ENCODE measurements at regions not wholly inside any gene's neighbourhood (a gene's known extent, or its start where the extent isn't known, plus 50 kb on each side); places are given as distances from the start of the nearest gene placed in this dataset.

DNA sequence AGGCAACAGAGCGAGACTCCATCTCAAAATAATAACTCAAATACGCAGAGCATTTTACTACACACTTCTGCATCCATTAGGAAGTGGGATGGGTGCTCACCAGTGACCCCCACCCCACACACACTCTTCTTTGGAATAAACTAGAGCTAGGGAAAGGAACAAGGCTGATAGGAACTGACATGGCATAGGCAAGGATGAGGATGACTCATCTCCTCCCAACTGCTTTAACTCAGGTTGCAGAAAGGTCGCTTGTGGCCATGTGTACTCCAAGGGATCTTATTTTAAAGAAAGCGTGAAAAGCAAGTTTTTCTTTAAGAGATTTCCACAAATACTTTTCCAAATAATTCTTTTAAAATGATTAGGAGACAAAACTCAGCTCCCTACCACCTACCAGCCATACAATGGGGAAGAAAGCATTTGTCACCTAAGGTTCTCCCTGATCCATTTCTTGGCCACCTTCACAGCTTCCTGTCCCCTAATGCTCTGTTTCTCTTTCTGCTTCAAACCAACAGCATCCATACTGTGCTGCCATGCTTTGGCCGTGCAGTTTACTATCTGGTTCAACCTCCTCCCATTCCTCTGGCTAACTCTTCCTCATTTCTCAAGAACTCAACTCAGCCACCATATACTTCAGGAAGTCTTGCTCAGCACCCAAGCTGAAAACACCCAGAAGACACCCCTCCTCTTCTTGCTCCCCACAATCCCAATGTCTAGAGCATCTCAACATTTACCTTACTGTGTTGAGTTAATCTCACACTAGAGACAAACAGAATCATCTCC, 211.9 kb downstream of the ACTL7B start:
- intact Hi-C loops (cut with DNase I), result no loop called here
- Histone ChIP-seq H3K27ac (no peak overlapping the region), H3K4me1 (no peaks in the 10 kb centered on the region), H3K9me3 (no peaks in the 10 kb centered on the region), H3K36me3 (no peaks in the 10 kb centered on the region), H3K4me3 (no peak overlapping the region), H3K27me3 (no peaks in the 10 kb centered on the region)
- no peak for TF ChIP-seq CTCF (IDR thresholded peaks at IDR 0.05)
- WGBS (ENCODE audit: insufficient coverage, low coverage, low lambda C conversion rate, missing lambda C conversion rate), result 69% methylated on average over 4 of the region's 5 CpGs
- DNase-seq, result no peak
- ATAC-seq, result no peak

DNA sequence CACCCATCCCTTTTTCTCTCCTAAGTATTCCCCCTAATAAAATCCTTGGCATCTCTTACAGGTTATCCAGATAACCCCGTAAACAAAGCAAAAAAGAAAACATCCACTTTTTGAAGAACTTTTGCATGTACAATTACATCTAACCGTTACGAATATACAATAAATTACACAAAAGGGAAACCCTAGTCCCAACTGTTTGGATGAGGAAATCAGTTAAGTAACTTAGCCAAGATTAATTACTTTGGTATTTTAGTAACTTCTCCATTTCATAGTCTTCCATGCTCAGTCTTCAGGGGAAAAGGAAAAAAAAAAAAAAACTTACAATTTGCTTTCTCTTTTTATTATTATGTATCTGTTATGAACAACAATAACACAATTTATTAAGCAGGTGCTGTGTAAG, 212.9 kb downstream of the ACTL7B start:
- DNase-seq, result no peak
- Histone ChIP-seq H3K27me3 (no peaks in the 10 kb centered on the region), H3K9me3 (no peaks in the 10 kb centered on the region), H3K36me3 (no peaks in the 10 kb centered on the region), H3K4me1 (no peaks in the 10 kb centered on the region), H3K27ac (no peak overlapping the region), H3K4me3 (no peak overlapping the region)
- TF ChIP-seq CTCF (IDR thresholded peaks at IDR 0.05) (no peak), POLR2A (IDR thresholded peaks at IDR 0.05) (no peak)
- WGBS (ENCODE audit: insufficient coverage, low coverage, low lambda C conversion rate, missing lambda C conversion rate), result 57% methylated on average over 3 of the region's 3 CpGs
- ATAC-seq, result no peak
- intact Hi-C loops (cut with DNase I), result no loop called here

GRCh38 chr9:108640230-108640629, 215.6 kb downstream of the ACTL7B start:
- no peak overlapping the region for H3K4me3 ChIP-seq
- H3K27ac ChIP-seq, result no peak overlapping the region
- TF ChIP-seq POLR2A (IDR thresholded peaks at IDR 0.05) (no peak), CTCF (IDR thresholded peaks at IDR 0.05) (no peak)
- ATAC-seq (no peak), DNase-seq (no peak)
- H3K4me1 ChIP-seq, result no peaks in the 10 kb centered on the region
- WGBS (ENCODE audit: insufficient coverage, low coverage, low lambda C conversion rate, missing lambda C conversion rate), result 88% methylated on average over 1 of the region's 1 CpG
- no peaks in the 10 kb centered on the region for H3K9me3 ChIP-seq
- no peaks in the 10 kb centered on the region for H3K27me3 ChIP-seq
- no peaks in the 10 kb centered on the region for H3K36me3 ChIP-seq
- intact Hi-C loops (cut with DNase I), result no loop called here

- DNase-seq (no peak), ATAC-seq (no peak)
- Histone ChIP-seq H3K9me3 (no peaks in the 10 kb centered on the region), H3K27me3 (no peaks in the 10 kb centered on the region), H3K4me1 (no peaks in the 10 kb centered on the region), H3K27ac (no peak overlapping the region), H3K4me3 (no peak overlapping the region), H3K36me3 (no peaks in the 10 kb centered on the region)
- intact Hi-C loops (cut with DNase I), result no loop called here
- TF ChIP-seq CTCF (IDR thresholded peaks at IDR 0.05) (no peak), POLR2A (IDR thresholded peaks at IDR 0.05) (no peak)
- WGBS (ENCODE audit: insufficient coverage, low coverage, low lambda C conversion rate, missing lambda C conversion rate), result 30% methylated on average over 3 of the region's 3 CpGs
These were observed 216.1 kb downstream of the ACTL7B start for GRCh38 chr9:108639696-108640095.

Measured in right lobe of liver (tissue), 6 donors.